ENCODE measurements at regions not wholly inside any gene's neighbourhood (a gene's known extent, or its start where the extent isn't known, plus 50 kb on each side); places are given as distances from the start of the nearest gene placed in this dataset.

- TF ChIP-seq CTCF (IDR thresholded peaks at IDR 0.05) (no peak), POLR2A (IDR thresholded peaks at IDR 0.05) (no peak)
These were observed 378.4 kb downstream of the ADGRL2 start for GRCh38 chr1:82179131-82179530.
